GM12873 (cell line): ENCODE measurements at regions not wholly inside any gene's neighbourhood (a gene's known extent, or its start where the extent isn't known, plus 50 kb on each side); places are given as distances from the start of the nearest gene placed in this dataset.

ENCODE experiments used
- CTCF ChIP-seq: IDR thresholded peaks from 2 replicates; pipeline ENCODE4 v1.5.1; 2012; ENCODE audit warnings: low read depth, mild to moderate bottlenecking, moderate library complexity, low read length, control low read depth; ENCODE audit not compliant: insufficient read depth; ENCODE audit errors: missing control alignments

- TF ChIP-seq CTCF = no peak
Measured at GRCh38 chr10:3016016-3016415, 51.3 kb upstream of the PFKP start.

GRCh38 chr10:3014968-3015367 is 52.4 kb upstream of the PFKP start:
- no peak for TF ChIP-seq CTCF

- no peak for TF ChIP-seq CTCF
Measured at GRCh38 chr10:3012223-3012622, 55.1 kb upstream of the PFKP start.

- no peak for TF ChIP-seq CTCF
Measured at GRCh38 chr10:3010816-3011460, 56.4 kb upstream of the PFKP start.

GRCh38 chr10:3010334-3010733 is 57.0 kb upstream of the PFKP start:
- TF ChIP-seq CTCF = peak; percentile 4

- TF ChIP-seq CTCF = no peak
Measured at GRCh38 chr10:3009341-3009740, 58.0 kb upstream of the PFKP start.

GRCh38 chr10:3008518-3009195 is 58.7 kb upstream of the PFKP start:
- TF ChIP-seq CTCF = no peak
